Right atrium auricular region (tissue), 2 donors: ENCODE measurements at regions not wholly inside any gene's neighbourhood (a gene's known extent, or its start where the extent isn't known, plus 50 kb on each side); places are given as distances from the start of the nearest gene placed in this dataset.
"Not testable (repeated sequence)": the region's sequence is repeated elsewhere in the genome, so short reads cannot be mapped to it uniquely, and the experiment has no call there.

Source experiments
- DNase-seq: peaks from one replicate; pipeline ENCODE4 v3.0.0-alpha.2; 2019; ENCODE audit warnings: low spot score
- H3K27ac ChIP-seq, 2 donors: fragments of 200-600 bp; sonication (generic); 1 replicate in 1 of 2; 2 replicates in 1 of 2; pipeline ENCODE4 v1.5.1; 2016 to 2019
- H3K27me3 ChIP-seq, 2 donors: fragments of 200-600 bp; sonication (generic); one replicate each; pipeline versions ENCODE4 v1.5.1 to v1.6.0; 2017 to 2019
- H3K36me3 ChIP-seq: fragments of 200-600 bp; sonication (generic); one replicate; pipeline ENCODE4 v1.5.1; 2016
- H3K4me1 ChIP-seq, 2 donors: fragments of 200-600 bp; sonication (generic); one replicate each; pipeline versions ENCODE4 v1.5.1 to v1.6.0; 2017 to 2019
- H3K4me3 ChIP-seq, 2 donors: fragments of 200-600 bp; sonication (generic); 1 replicate in 1 of 2; 2 replicates in 1 of 2; pipeline ENCODE4 v1.5.1; 2017 to 2019; ENCODE audit warnings: mild to moderate bottlenecking in 1 of 2, moderate library complexity in 1 of 2
- H3K9me3 ChIP-seq, 2 donors: fragments of 200-600 bp; sonication (generic); one replicate each; pipeline ENCODE4 v1.5.1; 2019
- CTCF ChIP-seq, 2 donors: fragments of 200-600 bp; sonication (generic); IDR thresholded peaks; one replicate each; pipeline ENCODE4 v1.5.1; 2019; ENCODE audit warnings: antibody characterized with exemption in 2 of 2

GRCh38 chr9:2427120-2427891 is 194.3 kb upstream of the VLDLR start:
- Histone ChIP-seq H3K4me1 (peaks cover 0 to 10% of the 10 kb centered on the region in 2 donors), H3K36me3 (no peaks in the 10 kb centered on the region), H3K27ac (no peak overlapping the region), H3K27me3 (no peaks in the 10 kb centered on the region), H3K4me3 (no peak overlapping the region), H3K9me3 (no peaks in the 10 kb centered on the region)
- TF ChIP-seq CTCF (IDR thresholded peaks at IDR 0.05): no peak
- DNase-seq: no peak

DNA sequence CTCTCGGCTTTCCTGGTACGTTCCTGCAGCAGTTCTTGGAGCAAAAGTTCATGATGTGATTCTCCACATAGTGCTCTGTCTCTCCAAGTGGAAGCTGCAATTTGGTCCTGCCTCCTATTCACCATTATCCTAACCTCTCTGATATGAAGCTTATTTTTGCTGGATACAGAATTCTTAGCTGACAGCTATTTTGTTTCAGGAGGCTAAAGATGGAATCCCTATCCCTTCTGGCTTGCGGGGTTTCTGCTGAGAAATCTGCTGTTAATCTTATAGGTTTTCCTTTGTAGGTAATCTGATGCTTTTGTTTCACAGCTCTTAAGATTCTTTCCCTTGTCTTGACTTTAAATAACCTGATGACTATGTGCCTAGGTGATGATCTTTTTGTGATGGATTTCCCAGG is 181.6 kb upstream of the VLDLR start:
- no peak for DNase-seq
- TF ChIP-seq CTCF (IDR thresholded peaks at IDR 0.05): no peak
- H3K4me1 ChIP-seq: no peaks in the 10 kb centered on the region
- H3K4me3 ChIP-seq: no peak overlapping the region
- H3K36me3 ChIP-seq: no peaks in the 10 kb centered on the region
- H3K9me3 ChIP-seq: peaks cover 0 to 17% of the 10 kb centered on the region in 2 donors
- no peaks in the 10 kb centered on the region for H3K27me3 ChIP-seq
- H3K27ac ChIP-seq: no peak overlapping the region

GRCh38 chr9:2443933-2444332 is 177.7 kb upstream of the VLDLR start:
- H3K36me3 ChIP-seq, DNase-seq, H3K4me3 ChIP-seq, H3K4me1 ChIP-seq, H3K27ac ChIP-seq, H3K27me3 ChIP-seq: not testable (repeated sequence)
- H3K9me3 ChIP-seq: peaks cover 0 to 14% of the 10 kb centered on the region in 2 donors

- Histone ChIP-seq H3K4me1 (no peaks in the 10 kb centered on the region), H3K27ac (no peak overlapping the region), H3K9me3 (no peaks in the 10 kb centered on the region), H3K36me3 (no peaks in the 10 kb centered on the region), H3K27me3 (no peaks in the 10 kb centered on the region), H3K4me3 (no peak overlapping the region)
- TF ChIP-seq CTCF (IDR thresholded peaks at IDR 0.05): no peak
- DNase-seq: no peak
Measured at GRCh38 chr9:2448193-2448738, 173.3 kb upstream of the VLDLR start.

DNA sequence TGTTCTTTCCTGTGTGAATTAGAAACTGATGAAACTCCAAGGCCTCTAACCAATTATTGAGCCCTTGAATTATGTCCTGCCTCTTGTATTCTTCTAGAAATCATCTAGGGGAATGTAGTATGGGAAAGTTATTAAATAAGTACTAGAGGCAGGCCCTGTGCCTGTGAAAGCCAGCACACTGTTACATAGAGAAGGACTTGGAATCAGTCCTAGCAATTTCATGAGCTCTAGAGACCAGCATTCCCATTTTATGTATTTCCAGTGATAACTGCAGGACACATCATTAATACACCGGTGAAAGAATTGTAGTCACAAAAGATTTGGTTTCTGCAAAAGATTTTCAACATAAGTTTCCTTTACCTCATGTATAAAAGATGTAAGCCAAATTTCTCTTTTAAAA is 168.5 kb upstream of the VLDLR start:
- Histone ChIP-seq H3K27ac (no peak overlapping the region), H3K4me3 (no peak overlapping the region), H3K27me3 (no peaks in the 10 kb centered on the region), H3K36me3 (no peaks in the 10 kb centered on the region), H3K4me1 (no peaks in the 10 kb centered on the region), H3K9me3 (no peaks in the 10 kb centered on the region)
- TF ChIP-seq CTCF (IDR thresholded peaks at IDR 0.05): no peak
- no peak for DNase-seq

GRCh38 chr9:2453701-2454100 is 167.9 kb upstream of the VLDLR start:
- Histone ChIP-seq H3K36me3 (no peaks in the 10 kb centered on the region), H3K4me3 (no peak overlapping the region), H3K27me3 (no peaks in the 10 kb centered on the region), H3K27ac (no peak overlapping the region), H3K4me1 (no peaks in the 10 kb centered on the region), H3K9me3 (no peaks in the 10 kb centered on the region)
- no peak for TF ChIP-seq CTCF (IDR thresholded peaks at IDR 0.05)
- no peak for DNase-seq
